ENCODE measurements at regions not wholly inside any gene's neighbourhood (a gene's known extent, or its start where the extent isn't known, plus 50 kb on each side); places are given as distances from the start of the nearest gene placed in this dataset.
"Not testable (repeated sequence)": the region's sequence is repeated elsewhere in the genome, so short reads cannot be mapped to it uniquely, and the experiment has no call there.

GRCh38 chr18:39497821-39498220, 1932.2 kb upstream of the CELF4 start:
- DNase-seq (ENCODE audit: low spot score) (no peak), ATAC-seq (no peak)
- intact Hi-C loops (cut with DNase I): no loop called here

- intact Hi-C loops (cut with DNase I): no loop called here
- DNase-seq (ENCODE audit: low spot score) (no peak), ATAC-seq (no peak)
Observed at GRCh38 chr18:39496986-39497385, 1931.4 kb upstream of the CELF4 start.

- intact Hi-C loops (cut with DNase I): no loop called here
- ATAC-seq (no peak), DNase-seq (ENCODE audit: low spot score) (no peak)
Observed at GRCh38 chr18:39494211-39494896, 1928.8 kb upstream of the CELF4 start.

GRCh38 chr18:39491408-39491807, 1925.8 kb upstream of the CELF4 start:
- no peak for DNase-seq (ENCODE audit: low spot score)
- no peak for ATAC-seq
- intact Hi-C loops (cut with DNase I): no loop called here

- intact Hi-C loops (cut with DNase I): no loop called here
- ATAC-seq (no peak), DNase-seq (ENCODE audit: low spot score) (no peak)
Observed at GRCh38 chr18:39489431-39489830, 1923.8 kb upstream of the CELF4 start.

- ATAC-seq: no peak
- intact Hi-C loops (cut with DNase I): no loop called here
Observed at GRCh38 chr18:39487932-39488331, 1922.3 kb upstream of the CELF4 start.

GRCh38 chr18:39486268-39486667, 1920.7 kb upstream of the CELF4 start:
- ATAC-seq: no peak
- intact Hi-C loops (cut with DNase I): no loop called here
- no peak for DNase-seq (ENCODE audit: low spot score)

More at GRCh38 chr18:39487932-39488331, 1922.3 kb upstream of the CELF4 start:
- no peak for DNase-seq (ENCODE audit: low spot score)

- no peak for ATAC-seq
- no peak for DNase-seq (ENCODE audit: low spot score)
- intact Hi-C loops (cut with DNase I): no loop called here
Observed at GRCh38 chr18:39485696-39486095, 1920.1 kb upstream of the CELF4 start.

GRCh38 chr18:39481281-39481680, 1915.7 kb upstream of the CELF4 start:
- no peak for ATAC-seq
- intact Hi-C loops (cut with DNase I): no loop called here

GRCh38 chr18:39480494-39481195, 1915.0 kb upstream of the CELF4 start:
- intact Hi-C loops (cut with DNase I): no loop called here
- ATAC-seq (no peak), DNase-seq (ENCODE audit: low spot score) (no peak)

More at GRCh38 chr18:39481281-39481680, 1915.7 kb upstream of the CELF4 start:
- no peak for DNase-seq (ENCODE audit: low spot score)

GRCh38 chr18:39464006-39464405, 1898.4 kb upstream of the CELF4 start:
- no peak for ATAC-seq

GRCh38 chr18:39462436-39462835, 1896.8 kb upstream of the CELF4 start:
- no peak for DNase-seq (ENCODE audit: low spot score)
- intact Hi-C loops (cut with DNase I): no loop called here
- ATAC-seq: no peak

More at GRCh38 chr18:39464006-39464405, 1898.4 kb upstream of the CELF4 start:
- no peak for DNase-seq (ENCODE audit: low spot score)
- intact Hi-C loops (cut with DNase I): no loop called here

- intact Hi-C loops (cut with DNase I): no loop called here
- ATAC-seq (no peak), DNase-seq (ENCODE audit: low spot score) (no peak)
Observed at GRCh38 chr18:39460136-39460535, 1894.5 kb upstream of the CELF4 start.

- intact Hi-C loops (cut with DNase I): no loop called here
- ATAC-seq: no peak
- no peak for DNase-seq (ENCODE audit: low spot score)
Observed at GRCh38 chr18:39455285-39455684, 1889.7 kb upstream of the CELF4 start.

GRCh38 chr18:39454866-39455265, 1889.3 kb upstream of the CELF4 start:
- intact Hi-C loops (cut with DNase I): no loop called here
- ATAC-seq: no peak

GRCh38 chr18:39453882-39454281, 1888.3 kb upstream of the CELF4 start:
- DNase-seq (ENCODE audit: low spot score): no peak
- peak; percentile 88 for ATAC-seq
- intact Hi-C loops (cut with DNase I): no loop called here

More at GRCh38 chr18:39454866-39455265, 1889.3 kb upstream of the CELF4 start:
- no peak for DNase-seq (ENCODE audit: low spot score)

- intact Hi-C loops (cut with DNase I): no loop called here
- ATAC-seq: no peak
- DNase-seq (ENCODE audit: low spot score): no peak
Observed at GRCh38 chr18:39453356-39453755, 1887.8 kb upstream of the CELF4 start.

- ATAC-seq: no peak
- intact Hi-C loops (cut with DNase I): no loop called here
- no peak for DNase-seq (ENCODE audit: low spot score)
Observed at GRCh38 chr18:39450958-39451357, 1885.4 kb upstream of the CELF4 start.

- DNase-seq (ENCODE audit: low spot score): no peak
- intact Hi-C loops (cut with DNase I): no loop called here
- no peak for ATAC-seq
Observed at GRCh38 chr18:39449566-39449965, 1884.0 kb upstream of the CELF4 start.

- no peak for ATAC-seq
- no peak for DNase-seq (ENCODE audit: low spot score)
- intact Hi-C loops (cut with DNase I): no loop called here
Observed at GRCh38 chr18:39448942-39449341, 1883.3 kb upstream of the CELF4 start.

GRCh38 chr18:39444957-39445356, 1879.4 kb upstream of the CELF4 start:
- ATAC-seq; intact Hi-C loops (cut with DNase I); DNase-seq (ENCODE audit: low spot score): not testable (repeated sequence)
